Osteoblast (primary cell): ENCODE measurements at regions not wholly inside any gene's neighbourhood (a gene's known extent, or its start where the extent isn't known, plus 50 kb on each side); places are given as distances from the start of the nearest gene placed in this dataset.

Source experiments
- DNase-seq: peaks from one replicate; pipeline ENCODE4 v3.0.0; 2011; ENCODE audit warnings: low spot score, mixed read lengths; ENCODE audit not compliant: insufficient read length; ENCODE audit errors: missing footprints
- H2AFZ ChIP-seq: 2 replicates; pipeline ENCODE4 v1.6.0; 2011; ENCODE audit warnings: mild to moderate bottlenecking, low read length
- H3K27ac ChIP-seq: 2 replicates; pipeline ENCODE4 v1.5.1; 2011; ENCODE audit warnings: mild to moderate bottlenecking, low read depth, low read length, moderate library complexity
- H3K27me3 ChIP-seq: 2 replicates; pipeline ENCODE4 v1.6.0; 2012; ENCODE audit warnings: mild to moderate bottlenecking, control low read depth, inconsistent platforms, low read length, moderate library complexity; ENCODE audit not compliant: insufficient read depth
- H3K36me3 ChIP-seq: 2 replicates; pipeline ENCODE4 v1.5.1; 2011; ENCODE audit warnings: mild to moderate bottlenecking, low read length, control low read depth, moderate library complexity; ENCODE audit not compliant: insufficient read depth
- H3K4me1 ChIP-seq: 2 replicates; pipeline ENCODE4 v1.5.1; 2011; ENCODE audit warnings: mild to moderate bottlenecking, low read length, control low read depth, moderate library complexity; ENCODE audit not compliant: insufficient read depth
- H3K4me2 ChIP-seq: 2 replicates; pipeline ENCODE4 v1.6.0; 2011; ENCODE audit warnings: mild to moderate bottlenecking, low read length; ENCODE audit not compliant: insufficient read depth
- H3K4me3 ChIP-seq: fragments of 200-600 bp; sonication (generic); 3 replicates; pipeline ENCODE4 v1.5.1; 2012; ENCODE audit warnings: mild to moderate bottlenecking, low read length, inconsistent platforms; ENCODE audit not compliant: insufficient read depth
- H3K79me2 ChIP-seq: 2 replicates; pipeline ENCODE4 v1.6.0; 2012; ENCODE audit warnings: mild to moderate bottlenecking, low read length, control low read depth, inconsistent platforms; ENCODE audit not compliant: insufficient read depth
- H3K9me3 ChIP-seq: 2 replicates; pipeline ENCODE4 v1.5.1; 2011; ENCODE audit warnings: low read depth, low read length, control low read depth
- H4K20me1 ChIP-seq: 2 replicates; pipeline ENCODE4 v1.6.0; 2012; ENCODE audit warnings: mild to moderate bottlenecking, low read length, control low read depth; ENCODE audit not compliant: insufficient read depth
- TF ChIP-seq, protein P1 (sequence below): IDR thresholded peaks from 2 replicates; pipeline ENCODE4 v1.5.1; 2011; ENCODE audit warnings: mild to moderate bottlenecking, low read depth, low read length, moderate library complexity; ENCODE audit errors: extremely low read depth

GRCh38 chr2:240374085-240374907 is 61.2 kb upstream of the GPC1 start:
- no peaks in the 10 kb centered on the region for H4K20me1 ChIP-seq
- H3K4me2 ChIP-seq, result peak overlapping the region; percentile 57
- TF ChIP-seq, protein P1, sequence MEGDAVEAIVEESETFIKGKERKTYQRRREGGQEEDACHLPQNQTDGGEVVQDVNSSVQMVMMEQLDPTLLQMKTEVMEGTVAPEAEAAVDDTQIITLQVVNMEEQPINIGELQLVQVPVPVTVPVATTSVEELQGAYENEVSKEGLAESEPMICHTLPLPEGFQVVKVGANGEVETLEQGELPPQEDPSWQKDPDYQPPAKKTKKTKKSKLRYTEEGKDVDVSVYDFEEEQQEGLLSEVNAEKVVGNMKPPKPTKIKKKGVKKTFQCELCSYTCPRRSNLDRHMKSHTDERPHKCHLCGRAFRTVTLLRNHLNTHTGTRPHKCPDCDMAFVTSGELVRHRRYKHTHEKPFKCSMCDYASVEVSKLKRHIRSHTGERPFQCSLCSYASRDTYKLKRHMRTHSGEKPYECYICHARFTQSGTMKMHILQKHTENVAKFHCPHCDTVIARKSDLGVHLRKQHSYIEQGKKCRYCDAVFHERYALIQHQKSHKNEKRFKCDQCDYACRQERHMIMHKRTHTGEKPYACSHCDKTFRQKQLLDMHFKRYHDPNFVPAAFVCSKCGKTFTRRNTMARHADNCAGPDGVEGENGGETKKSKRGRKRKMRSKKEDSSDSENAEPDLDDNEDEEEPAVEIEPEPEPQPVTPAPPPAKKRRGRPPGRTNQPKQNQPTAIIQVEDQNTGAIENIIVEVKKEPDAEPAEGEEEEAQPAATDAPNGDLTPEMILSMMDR, result no peak
- H3K4me3 ChIP-seq, result no peak overlapping the region
- peak overlapping the region; percentile 88 for H2AFZ ChIP-seq
- H3K27me3 ChIP-seq, result no peaks in the 10 kb centered on the region
- H3K36me3 ChIP-seq, result no peaks in the 10 kb centered on the region
- peaks cover 27% of the 10 kb centered on the region for H3K4me1 ChIP-seq
- H3K27ac ChIP-seq, result peak overlapping the region; percentile 32
- peak; percentile 99 for DNase-seq
- H3K9me3 ChIP-seq, result no peaks in the 10 kb centered on the region
- no peaks in the 10 kb centered on the region for H3K79me2 ChIP-seq

- H3K9me3 ChIP-seq, result no peaks in the 10 kb centered on the region
- no peaks in the 10 kb centered on the region for H3K79me2 ChIP-seq
- TF ChIP-seq, protein P1, result no peak
- peak overlapping the region; percentile 32 for H3K27ac ChIP-seq
- no peaks in the 10 kb centered on the region for H3K36me3 ChIP-seq
- H3K4me1 ChIP-seq, result peaks cover 18% of the 10 kb centered on the region
- no peak overlapping the region for H2AFZ ChIP-seq
- H3K4me2 ChIP-seq, result no peak overlapping the region
- H4K20me1 ChIP-seq, result no peaks in the 10 kb centered on the region
- DNase-seq, result no peak
- no peak overlapping the region for H3K4me3 ChIP-seq
- no peaks in the 10 kb centered on the region for H3K27me3 ChIP-seq
Observed at GRCh38 chr2:240375024-240375645, 60.3 kb upstream of the GPC1 start.

- Histone ChIP-seq H4K20me1 (no peaks in the 10 kb centered on the region), H3K27ac (no peak overlapping the region)
Observed at GRCh38 chr2:240376739-240377138, 58.7 kb upstream of the GPC1 start.

More at GRCh38 chr2:240376739-240377138, 58.7 kb upstream of the GPC1 start:
- no peaks in the 10 kb centered on the region for H3K79me2 ChIP-seq
- no peak overlapping the region for H2AFZ ChIP-seq
- no peak overlapping the region for H3K4me2 ChIP-seq
- peaks cover 14% of the 10 kb centered on the region for H3K4me1 ChIP-seq
- DNase-seq, result no peak
- TF ChIP-seq, protein P1, result no peak
- no peaks in the 10 kb centered on the region for H3K36me3 ChIP-seq
- no peaks in the 10 kb centered on the region for H3K9me3 ChIP-seq
- no peak overlapping the region for H3K4me3 ChIP-seq
- H3K27me3 ChIP-seq, result no peaks in the 10 kb centered on the region
